ENCODE measurements at regions not wholly inside any gene's neighbourhood (a gene's known extent, or its start where the extent isn't known, plus 50 kb on each side); places are given as distances from the start of the nearest gene placed in this dataset.

GRCh38 chrX:15016051-15016450 is 142.8 kb downstream of the MOSPD2 start:
- TF ChIP-seq, protein P1, sequence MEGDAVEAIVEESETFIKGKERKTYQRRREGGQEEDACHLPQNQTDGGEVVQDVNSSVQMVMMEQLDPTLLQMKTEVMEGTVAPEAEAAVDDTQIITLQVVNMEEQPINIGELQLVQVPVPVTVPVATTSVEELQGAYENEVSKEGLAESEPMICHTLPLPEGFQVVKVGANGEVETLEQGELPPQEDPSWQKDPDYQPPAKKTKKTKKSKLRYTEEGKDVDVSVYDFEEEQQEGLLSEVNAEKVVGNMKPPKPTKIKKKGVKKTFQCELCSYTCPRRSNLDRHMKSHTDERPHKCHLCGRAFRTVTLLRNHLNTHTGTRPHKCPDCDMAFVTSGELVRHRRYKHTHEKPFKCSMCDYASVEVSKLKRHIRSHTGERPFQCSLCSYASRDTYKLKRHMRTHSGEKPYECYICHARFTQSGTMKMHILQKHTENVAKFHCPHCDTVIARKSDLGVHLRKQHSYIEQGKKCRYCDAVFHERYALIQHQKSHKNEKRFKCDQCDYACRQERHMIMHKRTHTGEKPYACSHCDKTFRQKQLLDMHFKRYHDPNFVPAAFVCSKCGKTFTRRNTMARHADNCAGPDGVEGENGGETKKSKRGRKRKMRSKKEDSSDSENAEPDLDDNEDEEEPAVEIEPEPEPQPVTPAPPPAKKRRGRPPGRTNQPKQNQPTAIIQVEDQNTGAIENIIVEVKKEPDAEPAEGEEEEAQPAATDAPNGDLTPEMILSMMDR (IDR thresholded peaks at IDR 0.05; ENCODE audit: poor library complexity): no peak
- TF ChIP-seq EZH2phosphoT487 (IDR thresholded peaks at IDR 0.05; ENCODE audit: low read depth, severe bottlenecking, unreplicated experiment): no peak
